A673 (cell line): ENCODE measurements at regions not wholly inside any gene's neighbourhood (a gene's known extent, or its start where the extent isn't known, plus 50 kb on each side); places are given as distances from the start of the nearest gene placed in this dataset.

Source experiments
- CTCF ChIP-seq: fragments of 300-800, 200-600 bp; sonication (generic); conservative IDR thresholded peaks from 2 replicates; pipeline ENCODE4 v1.5.1; 2017; ENCODE audit warnings: low read depth, mild to moderate bottlenecking, antibody characterized with exemption, low read length, moderate library complexity, mixed read lengths
- EZH2 ChIP-seq: fragments of 200-600 bp; sonication (generic); IDR thresholded peaks from 2 replicates; pipeline ENCODE4 v1.6.1; 2017; ENCODE audit warnings: borderline replicate concordance, low read depth, mild to moderate bottlenecking, mixed read lengths, antibody characterized with exemption, low read length; ENCODE audit not compliant: poor library complexity, severe bottlenecking

GRCh38 chr2:219918944-219919343 lies 291.5 kb downstream of the SLC4A3 start:
- TF ChIP-seq CTCF (no peak), EZH2 (no peak)
